MCF 10A (cell line): ENCODE measurements at regions not wholly inside any gene's neighbourhood (a gene's known extent, or its start where the extent isn't known, plus 50 kb on each side); places are given as distances from the start of the nearest gene placed in this dataset.

ENCODE experiments used
- BruUV-seq: library from RNA; stranded (reverse); fragments of 400-500 nt; replicated peaks from 2 replicates; lab custom pipeline; 2021; lab: Mats Ljungman, UMichigan
- CTCF ChIA-PET: fragments of 300-600 bp; sonication (Branson Sonifier 250); formaldehyde crosslinking; extraction: SDS; loops from one replicate; lab custom pipeline; 2021; ENCODE audit warnings: antibody characterized with exemption, inconsistent platforms; lab: Yijun Ruan, JAX
- POLR2A ChIA-PET: fragments of 300-600, 350-650 bp; sonication (Branson Sonifier 250); formaldehyde crosslinking; extraction: SDS; loops from one replicate; lab custom pipeline; 2020; ENCODE audit warnings: antibody characterized with exemption, inconsistent platforms; lab: Yijun Ruan, JAX
- DNase-seq: peaks from one replicate; pipeline ENCODE4 v3.0.0-alpha.2; 2018; ENCODE audit not compliant: unreplicated experiment
- H3K27ac Mint-ChIP-seq: one replicate; pipeline ENCODE4 v1.8.0; 2022; ENCODE audit warnings: mild to moderate bottlenecking, low read depth, mixed read lengths; ENCODE audit not compliant: unreplicated experiment
- H3K27me3 Mint-ChIP-seq: one replicate; pipeline ENCODE4 v1.8.0; 2022; ENCODE audit warnings: mixed read lengths; ENCODE audit not compliant: insufficient read depth, unreplicated experiment
- H3K36me3 Mint-ChIP-seq: one replicate; pipeline ENCODE4 v1.8.0; 2022; ENCODE audit warnings: mild to moderate bottlenecking, moderate library complexity, mixed read lengths; ENCODE audit not compliant: insufficient read depth, unreplicated experiment
- H3K4me1 Mint-ChIP-seq: one replicate; pipeline ENCODE4 v1.8.0; 2022; ENCODE audit warnings: mixed read lengths; ENCODE audit not compliant: insufficient read depth, unreplicated experiment
- H3K4me3 Mint-ChIP-seq: one replicate; pipeline ENCODE4 v1.8.0; 2022; ENCODE audit warnings: mild to moderate bottlenecking, moderate library complexity, mixed read lengths; ENCODE audit not compliant: unreplicated experiment
- H3K9me3 Mint-ChIP-seq: one replicate; pipeline ENCODE4 v1.8.0; 2022; ENCODE audit warnings: mixed read lengths; ENCODE audit not compliant: unreplicated experiment
- intact Hi-C: fragments of 100-400 bp; cut with micrococcal nuclease; formaldehyde crosslinking; loops from 2 replicates; pipeline ENCODE4 v1.14.1; 2022
- TF ChIP-seq, protein P1 (sequence below): fragments of 200-600 bp; IDR thresholded peaks from one replicate; pipeline ENCODE4 v1.8.0; 2022; ENCODE audit warnings: antibody characterized with exemption, mild to moderate bottlenecking; ENCODE audit not compliant: unreplicated experiment

DNA sequence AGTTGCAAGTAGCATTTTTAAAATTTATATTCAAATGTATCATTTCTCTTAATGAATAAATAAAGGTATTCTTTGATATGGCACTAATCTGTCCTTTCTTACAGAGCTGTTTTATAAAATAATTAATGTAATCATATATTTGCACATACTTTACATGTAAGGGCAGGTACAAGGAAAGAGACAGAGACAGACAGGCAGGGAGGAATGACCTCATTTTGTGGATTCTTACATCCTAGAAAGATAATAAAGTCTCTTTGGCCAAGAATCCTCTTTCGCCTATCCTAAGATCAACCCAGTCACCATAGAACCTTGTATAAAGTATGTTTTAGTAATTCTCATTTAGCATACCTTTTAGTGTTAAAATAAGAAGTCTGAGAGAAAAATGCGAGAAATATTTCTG, 98.5 kb upstream of the CTSO start:
- CTCF ChIA-PET: interaction anchor here (0.7 kb wide), 1 partner anchor 829 kb away, joined by 3 read pairs; no protein-coding TSS in a partner anchor
- intact Hi-C loops: no loop called here
- Mint-ChIP-seq H3K4me1 (no peaks in the 10 kb centered on the region), H3K36me3 (no peaks in the 10 kb centered on the region), H3K27me3 (no peaks in the 10 kb centered on the region), H3K4me3 (no peak overlapping the region), H3K9me3 (no peaks in the 10 kb centered on the region), H3K27ac (no peak overlapping the region)
- BruUV-seq: no TSS peak
- POLR2A ChIA-PET: interaction anchor here (0.7 kb wide), 1 partner anchor 424 kb away, joined by 3 read pairs; no protein-coding TSS in a partner anchor
- DNase-seq: no peak
- TF ChIP-seq, protein P1, sequence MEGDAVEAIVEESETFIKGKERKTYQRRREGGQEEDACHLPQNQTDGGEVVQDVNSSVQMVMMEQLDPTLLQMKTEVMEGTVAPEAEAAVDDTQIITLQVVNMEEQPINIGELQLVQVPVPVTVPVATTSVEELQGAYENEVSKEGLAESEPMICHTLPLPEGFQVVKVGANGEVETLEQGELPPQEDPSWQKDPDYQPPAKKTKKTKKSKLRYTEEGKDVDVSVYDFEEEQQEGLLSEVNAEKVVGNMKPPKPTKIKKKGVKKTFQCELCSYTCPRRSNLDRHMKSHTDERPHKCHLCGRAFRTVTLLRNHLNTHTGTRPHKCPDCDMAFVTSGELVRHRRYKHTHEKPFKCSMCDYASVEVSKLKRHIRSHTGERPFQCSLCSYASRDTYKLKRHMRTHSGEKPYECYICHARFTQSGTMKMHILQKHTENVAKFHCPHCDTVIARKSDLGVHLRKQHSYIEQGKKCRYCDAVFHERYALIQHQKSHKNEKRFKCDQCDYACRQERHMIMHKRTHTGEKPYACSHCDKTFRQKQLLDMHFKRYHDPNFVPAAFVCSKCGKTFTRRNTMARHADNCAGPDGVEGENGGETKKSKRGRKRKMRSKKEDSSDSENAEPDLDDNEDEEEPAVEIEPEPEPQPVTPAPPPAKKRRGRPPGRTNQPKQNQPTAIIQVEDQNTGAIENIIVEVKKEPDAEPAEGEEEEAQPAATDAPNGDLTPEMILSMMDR: no peak

DNA sequence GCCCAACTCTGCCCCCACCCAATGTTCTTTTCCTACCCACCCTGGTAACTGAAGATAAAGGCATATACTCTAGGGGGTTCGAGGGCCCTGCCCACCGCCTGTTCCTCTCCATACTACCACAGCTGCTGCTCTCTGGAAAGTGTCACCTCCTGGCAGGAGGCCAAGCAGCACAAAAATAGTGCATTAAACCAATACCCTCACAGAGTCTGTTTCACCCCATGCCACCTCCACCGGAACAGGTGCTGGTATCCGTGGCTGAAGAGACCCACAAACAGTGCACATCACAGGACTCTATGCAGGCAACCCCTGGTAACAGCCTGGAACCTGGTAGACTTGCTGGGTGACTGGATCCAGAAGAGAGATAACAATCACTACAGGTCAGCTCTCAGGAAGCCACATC, 85.1 kb upstream of the CTSO start:
- no TSS peak for BruUV-seq
- POLR2A ChIA-PET: no interaction called here
- H3K9me3 Mint-ChIP-seq: no peaks in the 10 kb centered on the region
- CTCF ChIA-PET: interaction anchor here (1.0 kb wide), 2 partner anchors 23 to 83 kb away, joined by 3 read pairs; no protein-coding TSS in a partner anchor
- no peaks in the 10 kb centered on the region for H3K36me3 Mint-ChIP-seq
- intact Hi-C loops: no loop called here
- no peaks in the 10 kb centered on the region for H3K27me3 Mint-ChIP-seq
- no peak overlapping the region for H3K4me3 Mint-ChIP-seq
- no peak overlapping the region for H3K27ac Mint-ChIP-seq
- DNase-seq: no peak
- TF ChIP-seq, protein P1: no peak
- no peaks in the 10 kb centered on the region for H3K4me1 Mint-ChIP-seq

DNA sequence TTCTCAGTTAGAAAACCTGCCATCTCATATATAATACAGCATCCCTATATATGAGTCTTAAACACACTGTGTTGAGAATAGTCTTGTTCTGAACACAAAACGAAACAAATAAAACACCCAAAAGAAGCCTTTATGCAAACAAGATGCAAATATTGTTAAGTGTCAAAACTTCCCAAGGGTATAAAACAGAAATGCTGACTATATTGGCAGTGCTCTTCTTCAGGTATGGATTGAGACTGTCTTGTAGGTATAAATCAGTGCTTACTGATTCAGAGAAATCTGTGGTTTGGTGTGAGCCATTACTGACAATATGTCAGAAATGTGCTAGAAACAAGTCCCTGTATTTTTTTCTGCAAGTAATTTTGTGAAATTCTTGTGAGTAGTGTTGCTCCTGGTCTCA, 82.8 kb upstream of the CTSO start:
- TF ChIP-seq, protein P1: no peak
- Mint-ChIP-seq H3K4me3 (no peak overlapping the region), H3K9me3 (no peaks in the 10 kb centered on the region), H3K27me3 (no peaks in the 10 kb centered on the region), H3K36me3 (no peaks in the 10 kb centered on the region), H3K27ac (no peak overlapping the region), H3K4me1 (no peaks in the 10 kb centered on the region)
- intact Hi-C loops: no loop called here
- no peak for DNase-seq
- BruUV-seq: no TSS peak
- CTCF ChIA-PET: no interaction called here
- POLR2A ChIA-PET: no interaction called here

DNA sequence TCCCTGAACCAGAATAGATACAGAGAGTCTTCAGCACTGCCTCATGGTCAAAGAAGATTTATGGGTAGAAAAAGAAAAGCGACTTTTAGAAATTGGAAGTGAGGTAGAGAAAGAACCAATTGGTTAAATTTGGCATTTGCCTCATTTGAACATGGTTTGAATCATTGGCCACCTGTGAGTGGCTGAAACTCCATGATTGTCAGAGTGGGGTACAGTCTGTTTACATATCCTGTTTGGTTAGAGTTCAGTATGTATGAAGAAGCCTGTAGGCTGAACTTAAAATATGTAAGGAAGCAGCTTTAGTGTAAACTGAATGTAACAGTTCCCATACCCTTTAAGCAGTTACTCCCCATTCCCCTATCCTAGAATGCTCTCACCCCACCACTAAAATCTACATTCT, 76.0 kb upstream of the CTSO start:
- ChIA-PET CTCF (interaction anchor here (0.7 kb wide), 1 partner anchor 123 kb away, joined by 4 read pairs; no protein-coding TSS in a partner anchor), POLR2A (no interaction called here)
- Mint-ChIP-seq H3K9me3 (no peaks in the 10 kb centered on the region), H3K27ac (no peak overlapping the region), H3K36me3 (no peaks in the 10 kb centered on the region), H3K4me1 (no peaks in the 10 kb centered on the region), H3K4me3 (no peak overlapping the region), H3K27me3 (no peaks in the 10 kb centered on the region)
- intact Hi-C loops: no loop called here
- no TSS peak for BruUV-seq
- no peak for DNase-seq
- TF ChIP-seq, protein P1: no peak
